ENCODE measurements at regions not wholly inside any gene's neighbourhood (a gene's known extent, or its start where the extent isn't known, plus 50 kb on each side); places are given as distances from the start of the nearest gene placed in this dataset.

GRCh38 chr21:38151021-38151645, 105.7 kb upstream of the KCNJ15 start:
- WGBS (ENCODE audit: missing lambda C conversion rate) = 14% methylated on average over 1 of the region's 1 CpG
- DNase-seq (ENCODE audit: low read depth in 1 of 2, low spot score in 1 of 2) (no peak), FAIRE-seq (no peak), ATAC-seq (no peak)
- POLR2A ChIA-PET = no interaction called here
- CTCF ChIA-PET = interaction anchor here (2.1 kb wide), 1 partner anchor 8 kb away, joined by 9 read pairs; no protein-coding TSS in a partner anchor
- H3K4me3 ChIP-seq = no peak overlapping the region
- TF ChIP-seq CHD2 (IDR thresholded peaks at IDR 0.05; ENCODE audit: low read length, partially characterized antibody) (no peak), JUN (IDR thresholded peaks at IDR 0.05) (no peak), ELK1 (IDR thresholded peaks at IDR 0.05; ENCODE audit: low read depth, low read length) (no peak), POLR2A (IDR thresholded peaks at IDR 0.05; ENCODE audit: low read length) (no peak), MYC (IDR thresholded peaks at IDR 0.05; ENCODE audit: borderline replicate concordance, low read length) (no peak), HMGXB4 (CRISPR knock-in tag; IDR thresholded peaks at IDR 0.05; ENCODE audit: borderline replicate concordance) (no peak), ESRRA (IDR thresholded peaks at IDR 0.05; ENCODE audit: borderline replicate concordance, low read length) (no peak), NFE2L2 (conservative IDR thresholded peaks at IDR 0.05; ENCODE audit: low read length) (no peak), FOXS1 (CRISPR knock-in tag; IDR thresholded peaks at IDR 0.05) (no peak), ZNF302 (CRISPR knock-in tag; IDR thresholded peaks at IDR 0.05) (no peak), NR3C1 (IDR thresholded peaks at IDR 0.05) (no peak), FOSL2 (IDR thresholded peaks at IDR 0.05) (no peak), FOSL2 (CRISPR knock-in tag; IDR thresholded peaks at IDR 0.05) (no peak), MAFK (IDR thresholded peaks at IDR 0.05; ENCODE audit: partially characterized antibody) (no peak), HEYL (CRISPR knock-in tag; IDR thresholded peaks at IDR 0.05) (no peak), PBX3 (IDR thresholded peaks at IDR 0.05) (no peak), GATA3 (IDR thresholded peaks at IDR 0.05; ENCODE audit: borderline replicate concordance) (no peak), CBX2 (IDR thresholded peaks at IDR 0.05; ENCODE audit: borderline replicate concordance, low read depth) (no peak)
- H3K4me1 ChIP-seq = peaks cover 4% of the 10 kb centered on the region; the same call in 1 of the 3 replicates
- no peak overlapping the region for H3K4me2 ChIP-seq
- no peaks in the 10 kb centered on the region; the same call in 2 of the 3 replicates for H3K9me3 ChIP-seq
- H3K27ac ChIP-seq = no peak overlapping the region

GRCh38 chr21:38156200-38156599, 100.6 kb upstream of the KCNJ15 start:
- ChIA-PET POLR2A (no interaction called here), CTCF (interaction anchor here (0.7 to 2.7 kb wide), 5 partner anchors 13 to 455 kb away, joined by 3 to 8 read pairs (median 4); no protein-coding TSS in a partner anchor)
- DNase-seq (ENCODE audit: low read depth in 1 of 2, low spot score in 1 of 2) (no peak), ATAC-seq (no peak), FAIRE-seq (no peak)
- TF ChIP-seq RAD21 (conservative IDR thresholded peaks at IDR 0.05 in 1 of 2, IDR thresholded peaks at IDR 0.05 in 1 of 2) (no peak), JUN (IDR thresholded peaks at IDR 0.05) (no peak), PBX3 (IDR thresholded peaks at IDR 0.05) (no peak), FOXS1 (CRISPR knock-in tag; IDR thresholded peaks at IDR 0.05) (no peak), HMGXB4 (CRISPR knock-in tag; IDR thresholded peaks at IDR 0.05; ENCODE audit: borderline replicate concordance) (no peak), MYC (IDR thresholded peaks at IDR 0.05; ENCODE audit: borderline replicate concordance, low read length) (no peak), SREBF2 (IDR thresholded peaks at IDR 0.05) (no peak), TP53 (CRISPR knock-in tag; IDR thresholded peaks at IDR 0.05) (no peak)
- 59% methylated on average over 2 of the region's 2 CpGs for WGBS (ENCODE audit: missing lambda C conversion rate)
- H3K27ac ChIP-seq = no peak overlapping the region
- H3K4me2 ChIP-seq = no peak overlapping the region
- H3K4me3 ChIP-seq = no peak overlapping the region
- no peaks in the 10 kb centered on the region for H3K9me3 ChIP-seq
- H3K4me1 ChIP-seq = peaks cover 6% of the 10 kb centered on the region; the same call in 1 of the 3 replicates

Data from A549 (cell line).